ENCODE measurements at regions not wholly inside any gene's neighbourhood (a gene's known extent, or its start where the extent isn't known, plus 50 kb on each side); places are given as distances from the start of the nearest gene placed in this dataset. TPM values are rescaled to one million over a fixed set of nuclear protein-coding genes. Genes with fewer than 3 reads are reported as not detected.
"Not testable (repeated sequence)": the region's sequence is repeated elsewhere in the genome, so short reads cannot be mapped to it uniquely, and the experiment has no call there.

- H3K27me3 ChIP-seq (replicated peaks in 1 of 4; ENCODE audit: control extremely low read depth in 1 of 4, control insufficient read depth in 3 of 4, insufficient read depth in 4 of 4, low read length in 3 of 4); H3K9ac ChIP-seq (ENCODE audit: low read length); H3K27ac Mint-ChIP-seq; DNase-seq; H3K4me1 Mint-ChIP-seq; ATAC-seq (ENCODE audit: low read depth); H3K4me1 ChIP-seq (ENCODE audit: control insufficient read depth in 2 of 2, insufficient read depth in 2 of 2, low read length in 2 of 2); H3K4me3 Mint-ChIP-seq; CTCF ChIA-PET; H3K27ac ChIP-seq (ENCODE audit: low read length in 2 of 2); H3K27me3 Mint-ChIP-seq; H3K4me2 ChIP-seq (replicated peaks; ENCODE audit: low read depth, low read length, poor library complexity, severe bottlenecking); H4K20me1 ChIP-seq (ENCODE audit: control insufficient read depth, insufficient read depth, low read length, poor library complexity, severe bottlenecking); H3K9me3 Mint-ChIP-seq (ENCODE audit: insufficient read depth); H3K79me2 ChIP-seq (ENCODE audit: control insufficient read depth, insufficient read depth, low read length); H2AFZ ChIP-seq (ENCODE audit: insufficient read depth, low read depth, low read length, poor library complexity, severe bottlenecking); H3K4me3 ChIP-seq (ENCODE audit: control extremely low read depth in 1 of 5, extremely low read depth in 1 of 5, insufficient read depth in 1 of 5, low read depth in 2 of 5, low read length in 4 of 5); POLR2A ChIA-PET; intact Hi-C loops (cut with micrococcal nuclease): not testable (repeated sequence)
- Histone ChIP-seq H3K9me3 (ENCODE audit: control extremely low read depth in 1 of 3, control insufficient read depth in 2 of 3, insufficient read depth in 1 of 3, low read length in 2 of 3) (peaks cover 0 to 11% (median 0%) of the 10 kb centered on the region in 3 donors), H3K36me3 (replicated peaks in 1 of 2; ENCODE audit: control extremely low read depth in 1 of 2, control insufficient read depth in 1 of 2, extremely low read depth in 1 of 2, insufficient read depth in 2 of 2, low read length in 1 of 2) (peaks cover 0 to 14% of the 10 kb centered on the region in 2 experiments)
- WGBS (ENCODE audit: insufficient coverage) = no CpG with 5 or more reads among the region's 9 CpGs
These were observed 50.2 kb upstream of the LPCAT1 start for GRCh38 chr5:1574023-1574318.

DNA sequence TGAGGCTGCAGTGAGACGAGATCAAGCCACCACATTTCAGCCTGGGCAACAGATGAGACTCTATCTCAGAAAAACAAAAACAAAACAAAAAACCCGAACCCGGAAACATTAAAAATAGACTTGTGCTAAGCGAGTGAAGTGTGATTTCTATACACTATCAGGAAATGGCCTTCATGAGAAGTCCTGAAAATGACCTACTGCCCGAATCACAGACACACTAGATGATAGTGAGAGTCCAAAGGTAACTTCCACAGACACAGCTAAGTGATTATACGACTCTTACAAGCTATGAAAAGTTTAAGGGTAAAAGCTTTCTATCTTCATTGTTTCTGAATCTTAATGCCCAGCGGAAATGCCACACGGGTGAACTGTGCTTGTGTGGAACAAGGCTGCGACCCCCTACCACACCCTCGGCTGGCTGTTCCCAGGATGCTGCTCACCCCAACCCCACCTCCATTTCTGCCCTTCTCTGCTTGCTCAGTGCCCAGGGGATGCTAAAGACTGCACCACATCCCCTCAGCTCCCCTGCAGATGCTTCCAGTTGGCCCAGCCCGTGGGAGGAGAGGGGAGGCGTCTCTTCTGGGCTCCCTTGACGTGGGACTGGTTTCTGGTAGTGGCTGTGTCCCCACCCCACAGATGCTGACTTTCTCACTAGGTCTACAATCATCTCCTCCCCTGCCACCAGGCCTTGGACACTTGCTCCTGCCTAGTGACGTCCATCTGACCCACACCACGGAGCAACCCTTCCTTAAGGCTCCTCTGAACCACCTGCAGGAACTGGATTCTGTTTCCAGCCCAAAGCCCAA is 49.7 kb upstream of the LPCAT1 start:
- intact Hi-C loops (cut with micrococcal nuclease); H3K4me3 Mint-ChIP-seq; H3K4me1 Mint-ChIP-seq; ATAC-seq (ENCODE audit: low read depth); CTCF ChIA-PET; H3K9ac ChIP-seq (ENCODE audit: low read length); H3K27me3 Mint-ChIP-seq; DNase-seq; H2AFZ ChIP-seq (ENCODE audit: insufficient read depth, low read depth, low read length, poor library complexity, severe bottlenecking); H3K27ac ChIP-seq (ENCODE audit: low read length in 2 of 2); H4K20me1 ChIP-seq (ENCODE audit: control insufficient read depth, insufficient read depth, low read length, poor library complexity, severe bottlenecking); H3K4me1 ChIP-seq (ENCODE audit: control insufficient read depth in 2 of 2, insufficient read depth in 2 of 2, low read length in 2 of 2); H3K79me2 ChIP-seq (ENCODE audit: control insufficient read depth, insufficient read depth, low read length); H3K9me3 Mint-ChIP-seq (ENCODE audit: insufficient read depth); H3K27me3 ChIP-seq (replicated peaks in 1 of 4; ENCODE audit: control extremely low read depth in 1 of 4, control insufficient read depth in 3 of 4, insufficient read depth in 4 of 4, low read length in 3 of 4); H3K4me2 ChIP-seq (replicated peaks; ENCODE audit: low read depth, low read length, poor library complexity, severe bottlenecking); POLR2A ChIA-PET; H3K4me3 ChIP-seq (ENCODE audit: control extremely low read depth in 1 of 5, extremely low read depth in 1 of 5, insufficient read depth in 1 of 5, low read depth in 2 of 5, low read length in 4 of 5): not testable (repeated sequence)
- peak overlapping the region; percentile 50 for H3K27ac Mint-ChIP-seq
- Histone ChIP-seq H3K36me3 (replicated peaks in 1 of 2; ENCODE audit: control extremely low read depth in 1 of 2, control insufficient read depth in 1 of 2, extremely low read depth in 1 of 2, insufficient read depth in 2 of 2, low read length in 1 of 2) (peaks cover 0 to 14% of the 10 kb centered on the region in 2 experiments), H3K9me3 (ENCODE audit: control extremely low read depth in 1 of 3, control insufficient read depth in 2 of 3, insufficient read depth in 1 of 3, low read length in 2 of 3) (peaks cover 0 to 11% (median 0%) of the 10 kb centered on the region in 3 donors)
- WGBS (ENCODE audit: insufficient coverage) = 100% methylated on average over 6 of the region's 15 CpGs

Small RNAs in the stretch of these regions (small RNA-seq; reads per million reads assigned to genes)
- not detected for gene AC091849.1 (ENCODE audit: insufficient read length, low read depth, low replicate concordance)
- not detected for gene MIR4277 (ENCODE audit: insufficient read length, low read depth, low replicate concordance)
